Esophagus squamous epithelium (tissue), 5 donors: ENCODE measurements at regions not wholly inside any gene's neighbourhood (a gene's known extent, or its start where the extent isn't known, plus 50 kb on each side); places are given as distances from the start of the nearest gene placed in this dataset.

Source experiments
- DNase-seq: peaks from one replicate; lab custom pipeline; 2025; lab: John Stamatoyannopoulos, UW
- H3K27ac ChIP-seq, 4 donors: fragments of 200-600 bp; sonication (generic); one replicate each; pipeline ENCODE4 v1.5.1; 2016 to 2019; ENCODE audit warnings: mild to moderate bottlenecking in 1 of 4
- H3K27me3 ChIP-seq, 4 donors: fragments of 200-600 bp; sonication (generic); 1 replicate in 3 of 4; 2 replicates in 1 of 4; pipeline versions ENCODE4 v1.5.1 to v1.6.0; 2017 to 2021; ENCODE audit warnings: antibody characterized with exemption in 1 of 4
- H3K36me3 ChIP-seq, 3 donors: fragments of 200-600 bp; sonication (generic); one replicate each; pipeline ENCODE4 v1.5.1; 2016 to 2019
- H3K4me1 ChIP-seq, 3 donors: fragments of 200-600 bp; sonication (generic); one replicate each; pipeline ENCODE4 v1.5.1; 2017 to 2019
- H3K4me3 ChIP-seq, 4 donors: fragments of 200-600 bp; sonication (generic); 1 replicate in 3 of 4; 2 replicates in 1 of 4; pipeline ENCODE4 v1.5.1; 2016 to 2019; ENCODE audit warnings: mild to moderate bottlenecking in 2 of 4, moderate library complexity in 1 of 4
- H3K9me3 ChIP-seq, 3 donors: fragments of 200-600 bp; sonication (generic); one replicate each; pipeline ENCODE4 v1.5.1; 2016 to 2019
- CTCF ChIP-seq, 6 experiments: fragments of 450-650 bp in 4 of 6; fragments of 200-600 bp in 2 of 6; sonication (generic) in 2 of 6; IDR thresholded peaks; one replicate each; pipeline ENCODE4 v1.5.1; 2016 to 2019; ENCODE audit warnings: antibody characterized with exemption in 6 of 6, mild to moderate bottlenecking in 4 of 6, moderate library complexity in 4 of 6
- POLR2A ChIP-seq, 4 donors: fragments of 450-650 bp; IDR thresholded peaks; one replicate each; pipeline ENCODE4 v1.6.1; 2017; ENCODE audit warnings: antibody characterized with exemption in 4 of 4, mild to moderate bottlenecking in 4 of 4, moderate library complexity in 3 of 4
- WGBS, 2 donors: methylation state at CpG; one replicate each; pipeline ENCODE4 v1.1.5; 2018; 5-methylcytosine and 5-hydroxymethylcytosine counted together
- intact Hi-C: fragments of 100-400 bp; cut with DNase I; formaldehyde crosslinking; loops from one replicate; pipeline ENCODE4 v1.15.0; 2022
- donor health status: DM: yes; HTN: yes; CAD: no.

- TF ChIP-seq POLR2A (IDR thresholded peaks at IDR 0.05) (no peak), CTCF (IDR thresholded peaks at IDR 0.05) (no peak)
- Histone ChIP-seq H3K4me1 (no peaks in the 10 kb centered on the region), H3K36me3 (no peaks in the 10 kb centered on the region), H3K27me3 (peaks cover 0 to 17% (median 0%) of the 10 kb centered on the region in 4 donors), H3K4me3 (no peak overlapping the region), H3K27ac (no peak overlapping the region), H3K9me3 (no peaks in the 10 kb centered on the region)
- intact Hi-C loops: no loop called here
- 70 to 81% methylated on average over 11 to 12 of the region's 14 CpGs for WGBS, 2 donors
- DNase-seq: no peak
Measured at GRCh38 chr4:7141151-7141834, 51.0 kb upstream of the SORCS2 start.

DNA sequence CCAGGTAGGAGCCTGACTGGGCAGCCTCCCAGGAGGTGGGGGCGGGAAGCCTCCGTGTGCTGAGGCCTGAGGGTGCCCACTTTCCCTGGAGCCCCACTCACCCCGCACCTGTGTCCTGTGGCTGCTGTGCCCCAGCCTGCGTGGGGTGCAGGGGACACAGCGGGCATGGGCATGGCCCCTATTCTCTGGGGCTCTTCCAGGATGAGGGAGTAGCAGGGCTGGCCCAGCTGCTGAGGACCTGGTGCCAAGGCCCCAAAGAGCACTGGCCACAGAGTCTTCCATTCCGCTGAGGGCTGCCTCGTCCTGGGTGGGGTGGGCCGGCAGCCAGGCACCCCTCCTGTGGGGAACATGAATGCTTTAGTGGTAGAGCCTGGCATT, 51.7 kb upstream of the SORCS2 start:
- no peaks in the 10 kb centered on the region for H3K4me1 ChIP-seq
- no peak for DNase-seq
- no peak overlapping the region for H3K4me3 ChIP-seq
- H3K27me3 ChIP-seq: peaks cover 0 to 12% (median 0%) of the 10 kb centered on the region in 4 donors
- WGBS, 2 donors: 74% methylated on average over 5 of the region's 8 CpGs; no CpG with 5 or more reads in 1 of the 2 donors
- intact Hi-C loops: no loop called here
- no peak overlapping the region for H3K27ac ChIP-seq
- H3K36me3 ChIP-seq: no peaks in the 10 kb centered on the region
- TF ChIP-seq POLR2A (IDR thresholded peaks at IDR 0.05) (no peak), CTCF (IDR thresholded peaks at IDR 0.05) (no peak)
- no peaks in the 10 kb centered on the region for H3K9me3 ChIP-seq

DNA sequence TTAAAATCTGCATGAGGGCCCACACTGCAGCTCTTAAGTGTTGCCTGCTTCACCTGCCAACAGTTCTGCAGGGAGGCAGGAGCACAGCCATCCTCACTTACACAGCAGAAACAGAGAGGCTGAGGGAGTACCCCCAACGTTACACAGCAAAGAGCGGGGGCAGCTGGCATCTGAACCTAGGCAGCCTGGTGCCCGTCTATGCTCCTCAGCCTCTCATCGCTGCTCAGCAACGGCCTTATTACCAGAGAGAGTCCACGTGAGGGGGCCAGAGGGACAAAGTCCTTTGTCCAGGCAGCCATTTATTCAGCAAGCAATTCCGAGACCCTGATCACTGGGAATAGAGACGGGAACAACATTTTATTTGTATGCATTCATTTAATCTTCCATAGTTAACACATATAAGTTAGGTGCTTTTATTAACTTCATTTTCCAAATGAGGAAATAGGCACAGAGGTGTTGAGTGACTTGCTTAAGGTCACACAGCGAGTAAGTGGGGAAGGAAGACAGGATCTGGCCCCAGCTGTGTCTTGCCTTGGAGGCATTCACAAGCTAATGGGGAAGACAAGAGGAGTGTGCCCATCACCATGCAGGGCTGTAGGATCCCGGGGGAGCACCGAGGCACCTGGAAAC, 52.2 kb upstream of the SORCS2 start:
- no peaks in the 10 kb centered on the region for H3K9me3 ChIP-seq
- intact Hi-C loops: no loop called here
- DNase-seq: no peak
- H3K27me3 ChIP-seq: peaks cover 0 to 12% (median 0%) of the 10 kb centered on the region in 4 donors
- TF ChIP-seq CTCF (IDR thresholded peaks at IDR 0.05): no peak
- no peak for TF ChIP-seq POLR2A (IDR thresholded peaks at IDR 0.05)
- no peaks in the 10 kb centered on the region for H3K36me3 ChIP-seq
- no peak overlapping the region for H3K4me3 ChIP-seq
- 85 to 88% methylated on average over 9 to 10 of the region's 11 CpGs for WGBS, 2 donors
- no peak overlapping the region for H3K27ac ChIP-seq
- peaks cover 0 to 3% (median 0%) of the 10 kb centered on the region in 3 donors for H3K4me1 ChIP-seq

GRCh38 chr4:7139167-7139982, 53.0 kb upstream of the SORCS2 start:
- 71 to 73% methylated on average over 7 to 8 of the region's 12 CpGs for WGBS, 2 donors
- DNase-seq: no peak

More at GRCh38 chr4:7139167-7139982, 53.0 kb upstream of the SORCS2 start:
- Histone ChIP-seq H3K4me1 (peaks cover 0 to 11% (median 0%) of the 10 kb centered on the region in 3 donors), H3K36me3 (no peaks in the 10 kb centered on the region), H3K27ac (no peak overlapping the region), H3K27me3 (peaks cover 0 to 12% (median 0%) of the 10 kb centered on the region in 4 donors), H3K4me3 (no peak overlapping the region), H3K9me3 (no peaks in the 10 kb centered on the region)
- intact Hi-C loops: no loop called here
- TF ChIP-seq CTCF (IDR thresholded peaks at IDR 0.05) (no peak), POLR2A (IDR thresholded peaks at IDR 0.05) (no peak)
